GM12878 (cell line): ENCODE measurements at regions not wholly inside any gene's neighbourhood (a gene's known extent, or its start where the extent isn't known, plus 50 kb on each side); places are given as distances from the start of the nearest gene placed in this dataset.

ENCODE experiments used
- ATAC-seq: fragments of 200-7000 bp; cut with Tn5 transposase; 3 replicates; pipeline ENCODE4 v1.9.1; 2020; ENCODE audit warnings: mild to moderate bottlenecking, moderate library complexity
- BruUV-seq: library from RNA; stranded (reverse); fragments of 400-500 nt; replicated peaks from 2 replicates; lab custom pipeline; 2021; lab: Mats Ljungman, UMichigan
- CTCF ChIA-PET: fragments of 300-600 bp; sonication (Branson Sonifier 250); formaldehyde crosslinking; extraction: SDS; loops from one replicate; lab custom pipeline; 2021; ENCODE audit warnings: inconsistent platforms; lab: Yijun Ruan, JAX
- POLR2A ChIA-PET: fragments of 350-600 bp; formaldehyde crosslinking; extraction: SDS; loops from one replicate; lab custom pipeline; 2021; ENCODE audit warnings: inconsistent platforms; lab: Charles Lee
- RAD21 ChIA-PET: fragments of 300-600 bp; sonication (Branson Sonifier 250); formaldehyde crosslinking; loops from one replicate; lab custom pipeline; 2023; ENCODE audit warnings: antibody characterized with exemption; ENCODE audit not compliant: unreplicated experiment; lab: Charles Lee
- SMC1A ChIA-PET: fragments of 300-600 bp; sonication (Branson Sonifier 250); formaldehyde crosslinking; loops from one replicate; lab custom pipeline; 2023; ENCODE audit not compliant: unreplicated experiment, uncharacterized antibody; lab: Charles Lee
- DNase-seq: peaks from one replicate; pipeline ENCODE4 v3.0.0-alpha.2; 2011; ENCODE audit warnings: low read depth, low spot score
- FAIRE-seq: peaks from 3 replicates; lab custom pipeline; 2011; peaks lifted over from hg19 to GRCh38; lab: Jason Lieb, UNC
- H2AFZ ChIP-seq: 2 replicates; pipeline ENCODE4 v1.6.0; 2011; ENCODE audit warnings: low read depth, low read length, control low read depth; ENCODE audit not compliant: control insufficient read depth
- H3K27ac ChIP-seq: 2 replicates; pipeline ENCODE4 v1.5.1; 2011; ENCODE audit warnings: control low read depth; ENCODE audit not compliant: control insufficient read depth, insufficient read depth
- H3K27me3 ChIP-seq, 2 experiments: replicated peaks in 1 of 2; 2 replicates each; pipeline versions ENCODE4 v1.6.0 to v1.6.1; 2011; ENCODE audit warnings: low read length in 1 of 2; ENCODE audit not compliant: control insufficient read depth in 2 of 2, insufficient read depth in 2 of 2
- H3K36me3 ChIP-seq, 2 experiments: 2 replicates each; pipeline ENCODE4 v1.5.1; 2011; ENCODE audit warnings: low read length in 1 of 2; ENCODE audit not compliant: control insufficient read depth in 2 of 2, insufficient read depth in 2 of 2
- H3K4me1 ChIP-seq: 2 replicates; pipeline ENCODE4 v1.6.1; 2011; ENCODE audit warnings: mild to moderate bottlenecking, low read length, moderate library complexity, mixed read lengths; ENCODE audit not compliant: control insufficient read depth, insufficient read depth
- H3K4me2 ChIP-seq: 2 replicates; pipeline ENCODE4 v1.6.0; 2011; ENCODE audit warnings: control low read depth; ENCODE audit not compliant: control insufficient read depth, insufficient read depth
- H3K4me3 ChIP-seq: fragments of 200-600 bp; sonication (generic); 2 replicates; pipeline ENCODE4 v1.5.1; 2016
- H3K79me2 ChIP-seq: 2 replicates; pipeline ENCODE4 v1.6.0; 2011; ENCODE audit warnings: low read length; ENCODE audit not compliant: control insufficient read depth, insufficient read depth
- H3K9ac ChIP-seq: 2 replicates; pipeline ENCODE4 v1.8.0; 2011; ENCODE audit warnings: low read length, control low read depth, mixed read lengths; ENCODE audit not compliant: control insufficient read depth, insufficient read depth
- H3K9me3 ChIP-seq: replicated peaks from 3 replicates; pipeline ENCODE4 v1.5.1; 2011; ENCODE audit warnings: mild to moderate bottlenecking, low read length; ENCODE audit not compliant: control insufficient read depth, insufficient read depth
- H4K20me1 ChIP-seq: 2 replicates; pipeline ENCODE4 v1.6.0; 2011; ENCODE audit not compliant: control insufficient read depth, insufficient read depth
- CHD2 ChIP-seq: IDR thresholded peaks from 2 replicates; pipeline ENCODE4 v1.6.1; 2011; ENCODE audit warnings: low read depth, low read length, improper control_type of control experiment, borderline replicate concordance
- FOXM1 ChIP-seq: IDR thresholded peaks from 2 replicates; pipeline ENCODE4 v1.6.1; 2012; ENCODE audit warnings: low read depth, mild to moderate bottlenecking, inconsistent platforms, low read length, moderate library complexity
- HDGF ChIP-seq: fragments of 450-650 bp; IDR thresholded peaks from 2 replicates; pipeline ENCODE4 v1.6.1; 2016; ENCODE audit warnings: antibody characterized with exemption
- MEF2A ChIP-seq: IDR thresholded peaks from 2 replicates; pipeline ENCODE4 v1.6.1; 2011; ENCODE audit warnings: low read depth, mild to moderate bottlenecking, low read length, moderate library complexity; ENCODE audit not compliant: insufficient read depth
- POU2F2 ChIP-seq: IDR thresholded peaks from 3 replicates; pipeline ENCODE4 v1.6.1; 2011; ENCODE audit warnings: low read depth, mild to moderate bottlenecking, low read length, borderline replicate concordance
- WGBS: methylation state at CpG from one replicate; pipeline ENCODE4 v1.1.6; 2016; ENCODE audit warnings: low lambda C conversion rate; ENCODE audit not compliant: insufficient replicate concordance, insufficient coverage; ENCODE audit errors: missing lambda C conversion rate; 5-methylcytosine and 5-hydroxymethylcytosine counted together
- in situ Hi-C: fragments of 300-500 bp; cut with MboI; formaldehyde crosslinking; loops from 9 replicates; pipeline ENCODE4 v1.14.3; 2018; ENCODE audit warnings: mixed read lengths
- intact Hi-C: fragments of 100-400 bp; cut with micrococcal nuclease; formaldehyde crosslinking; loops from one replicate; pipeline ENCODE4 v1.14.2; 2022; ENCODE audit not compliant: unreplicated experiment
- TF ChIP-seq, protein P1 (sequence below): IDR thresholded peaks from 2 replicates; pipeline ENCODE4 v1.6.1; 2011; ENCODE audit warnings: low read depth, low read length, improper control_type of control experiment, borderline replicate concordance

DNA sequence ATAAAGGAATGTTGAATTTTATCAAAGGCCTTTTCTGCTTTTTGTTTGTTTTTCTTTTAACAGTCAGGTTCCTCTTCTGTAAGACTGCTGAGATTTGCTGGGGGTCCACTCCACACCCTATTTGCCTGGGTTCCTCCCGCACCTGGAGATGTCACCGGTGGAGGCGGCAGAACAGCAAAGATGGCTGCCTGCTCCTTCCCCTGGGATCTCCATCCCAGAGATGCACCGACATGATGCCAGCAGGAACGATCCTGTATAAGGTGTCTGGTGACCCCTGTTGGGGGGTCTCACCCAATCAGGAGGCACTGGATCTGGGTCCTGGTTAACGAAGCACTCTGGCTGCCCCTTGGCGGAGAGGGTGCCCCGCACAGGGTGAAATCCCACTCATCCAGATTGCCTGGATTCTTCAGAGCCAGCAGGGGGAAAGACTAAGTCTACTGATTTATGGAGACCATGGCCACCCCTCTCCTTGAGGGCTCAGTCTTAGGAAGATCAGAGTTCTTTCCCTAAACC lies 244.0 kb upstream of the MDGA2 start:
- POLR2A ChIA-PET, result no interaction called here
- H2AFZ ChIP-seq, result no peak overlapping the region
- no peaks in the 10 kb centered on the region for H3K9me3 ChIP-seq
- CTCF ChIA-PET, result interaction anchor here (3.8 kb wide), 1 partner anchor 9 kb away, joined by 26 read pairs; no protein-coding TSS in a partner anchor
- H3K36me3 ChIP-seq, result no peaks in the 10 kb centered on the region
- RAD21 ChIA-PET, result no interaction called here
- H3K27me3 ChIP-seq, result no peaks in the 10 kb centered on the region
- no peak for FAIRE-seq
- intact Hi-C loops, result loop anchor here (10.0 kb wide), 1 partner anchor 895 kb away; no protein-coding TSS in a partner anchor
- 55% methylated on average over 8 of the region's 8 CpGs for WGBS
- TF ChIP-seq MEF2A (no peak), CHD2 (no peak), POU2F2 (no peak), FOXM1 (no peak), HDGF (no peak)
- TF ChIP-seq, protein P1, sequence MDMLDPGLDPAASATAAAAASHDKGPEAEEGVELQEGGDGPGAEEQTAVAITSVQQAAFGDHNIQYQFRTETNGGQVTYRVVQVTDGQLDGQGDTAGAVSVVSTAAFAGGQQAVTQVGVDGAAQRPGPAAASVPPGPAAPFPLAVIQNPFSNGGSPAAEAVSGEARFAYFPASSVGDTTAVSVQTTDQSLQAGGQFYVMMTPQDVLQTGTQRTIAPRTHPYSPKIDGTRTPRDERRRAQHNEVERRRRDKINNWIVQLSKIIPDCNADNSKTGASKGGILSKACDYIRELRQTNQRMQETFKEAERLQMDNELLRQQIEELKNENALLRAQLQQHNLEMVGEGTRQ, result no peak
- in situ Hi-C loops, result loop anchor here (10.0 kb wide), 2 partner anchors 475 to 1255 kb away; no protein-coding TSS in a partner anchor
- no peak overlapping the region for H3K4me3 ChIP-seq
- DNase-seq, result no peak
- SMC1A ChIA-PET, result interaction anchor here (0.7 kb wide), 1 partner anchor 9 kb away, joined by 3 read pairs; no protein-coding TSS in a partner anchor
- no peaks in the 10 kb centered on the region for H3K4me1 ChIP-seq
- no peak overlapping the region for H3K4me2 ChIP-seq
- ATAC-seq, result no peak
- H4K20me1 ChIP-seq, result no peaks in the 10 kb centered on the region
- no peak overlapping the region for H3K9ac ChIP-seq
- BruUV-seq, result no TSS peak
- H3K79me2 ChIP-seq, result no peaks in the 10 kb centered on the region
- no peak overlapping the region for H3K27ac ChIP-seq
